ENCODE measurements at regions not wholly inside any gene's neighbourhood (a gene's known extent, or its start where the extent isn't known, plus 50 kb on each side); places are given as distances from the start of the nearest gene placed in this dataset.
"Not testable (repeated sequence)": the region's sequence is repeated elsewhere in the genome, so short reads cannot be mapped to it uniquely, and the experiment has no call there.

DNA sequence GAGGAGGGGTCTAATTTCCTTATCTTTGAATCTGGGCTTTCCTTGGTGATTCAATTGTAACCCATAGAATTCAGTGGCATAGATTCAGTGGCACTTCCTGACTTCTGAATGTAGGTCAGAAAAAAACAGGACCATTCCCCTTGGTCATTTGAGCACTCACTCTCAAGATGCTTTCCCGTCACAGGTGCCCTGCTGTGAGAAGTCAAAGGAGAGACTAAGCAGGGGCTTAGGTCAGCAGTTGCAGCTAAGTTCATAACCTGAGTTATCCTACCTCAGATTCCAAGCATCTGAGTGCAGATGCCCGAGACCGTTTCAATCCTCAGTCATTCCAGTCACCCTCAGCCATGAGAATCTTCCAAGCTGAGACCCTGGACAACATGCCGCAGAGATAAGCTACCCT lies 506.6 kb downstream of the FRK start:
- peaks cover 4% of the 10 kb centered on the region for H3K9me3 Mint-ChIP-seq
- no peak overlapping the region for H3K27ac Mint-ChIP-seq
- no peaks in the 10 kb centered on the region for H3K36me3 Mint-ChIP-seq (ENCODE audit: low read depth)
- H3K27me3 Mint-ChIP-seq (ENCODE audit: low read depth) = no peaks in the 10 kb centered on the region
- no peaks in the 10 kb centered on the region for H3K4me1 Mint-ChIP-seq (ENCODE audit: low read depth)
- no peak overlapping the region for H3K4me3 Mint-ChIP-seq

DNA sequence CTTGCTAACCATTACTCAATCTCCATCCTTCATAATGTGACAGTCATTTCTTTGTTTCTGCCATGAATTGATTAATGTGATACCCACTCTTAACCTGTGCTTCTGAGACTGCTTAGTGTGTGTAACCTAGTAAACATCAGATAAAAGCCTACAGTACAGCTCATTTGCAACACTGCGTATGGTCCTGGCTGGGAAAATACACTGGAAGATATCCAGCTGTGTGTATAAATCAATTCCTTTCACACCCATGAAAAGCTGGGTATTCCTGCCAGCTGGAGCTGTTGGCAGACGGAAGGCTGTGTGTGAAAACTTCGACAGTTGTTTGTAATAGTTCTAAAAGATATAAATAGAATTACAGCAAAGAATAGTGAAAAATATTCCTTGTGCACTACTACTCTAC lies 509.2 kb downstream of the FRK start:
- Mint-ChIP-seq H3K4me1 (ENCODE audit: low read depth) (no peaks in the 10 kb centered on the region), H3K27ac (no peak overlapping the region), H3K4me3 (no peak overlapping the region), H3K36me3 (ENCODE audit: low read depth) (no peaks in the 10 kb centered on the region), H3K9me3 (peaks cover 12% of the 10 kb centered on the region), H3K27me3 (ENCODE audit: low read depth) (no peaks in the 10 kb centered on the region)

DNA sequence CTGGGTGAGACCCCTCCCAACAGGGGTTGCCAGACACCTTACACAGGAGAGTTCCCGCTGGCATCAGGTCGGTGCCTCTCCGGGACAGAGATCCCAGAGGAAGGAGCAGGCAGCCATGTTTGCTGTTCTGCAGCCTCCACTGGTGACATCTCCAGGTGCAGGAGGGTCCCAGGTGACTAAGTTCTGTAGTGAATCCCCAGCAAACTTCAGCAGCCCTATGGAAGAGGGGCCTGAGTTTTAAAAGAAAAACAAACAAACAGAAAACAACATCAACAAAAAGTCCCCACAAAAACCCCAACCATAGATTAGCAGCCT lies 515.1 kb downstream of the FRK start:
- peaks cover 16% of the 10 kb centered on the region for H3K9me3 Mint-ChIP-seq
- H3K27me3 Mint-ChIP-seq (ENCODE audit: low read depth) = no peaks in the 10 kb centered on the region
- no peaks in the 10 kb centered on the region for H3K4me1 Mint-ChIP-seq (ENCODE audit: low read depth)
- H3K4me3 Mint-ChIP-seq = no peak overlapping the region
- no peaks in the 10 kb centered on the region for H3K36me3 Mint-ChIP-seq (ENCODE audit: low read depth)
- H3K27ac Mint-ChIP-seq = no peak overlapping the region

DNA sequence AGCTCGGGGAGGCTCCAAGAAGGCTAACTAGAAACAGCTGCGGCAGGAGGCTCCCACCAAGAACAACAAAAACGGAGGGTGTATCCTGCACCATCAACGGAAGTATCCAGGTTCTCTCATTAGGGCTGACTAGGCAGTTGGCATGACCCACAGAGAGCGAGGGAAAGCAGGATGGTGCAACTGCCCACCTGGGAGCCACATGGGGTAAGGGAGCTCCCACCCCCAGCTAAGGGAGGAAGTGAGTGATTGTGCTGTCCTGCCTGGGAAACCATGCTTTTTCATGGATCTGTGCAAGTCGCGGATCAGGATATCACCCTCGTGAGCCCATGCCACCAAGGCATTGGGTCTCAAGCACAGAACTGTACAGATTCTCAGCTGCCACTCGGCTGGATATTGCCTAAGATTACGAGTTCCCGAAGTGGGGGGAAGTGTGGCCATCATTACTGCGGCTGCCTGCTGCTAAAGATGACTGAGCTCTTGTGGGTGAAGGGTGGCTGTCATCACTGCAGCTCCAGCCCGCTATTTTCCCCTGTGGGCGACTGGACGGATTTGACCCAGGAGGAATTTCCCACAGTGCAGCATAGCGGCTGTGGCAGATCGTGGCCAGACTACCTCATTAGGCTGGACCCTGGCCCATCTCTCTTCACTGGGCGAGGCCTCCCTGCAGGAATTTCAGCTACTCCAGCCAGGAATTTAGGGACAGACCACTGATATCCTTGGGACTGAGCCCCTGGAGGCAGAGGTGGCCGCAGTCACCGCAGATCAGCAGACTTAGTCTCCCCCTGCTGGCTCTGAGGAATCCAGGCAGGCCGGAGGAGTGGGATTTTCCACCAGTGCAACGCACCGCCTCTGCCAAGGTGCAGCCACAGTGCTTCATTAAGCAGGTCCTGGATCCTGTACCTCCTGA lies 515.7 kb downstream of the FRK start:
- Mint-ChIP-seq H3K4me3 (no peak overlapping the region), H3K9me3 (peaks cover 16% of the 10 kb centered on the region), H3K36me3 (ENCODE audit: low read depth) (no peaks in the 10 kb centered on the region), H3K4me1 (ENCODE audit: low read depth) (no peaks in the 10 kb centered on the region), H3K27me3 (ENCODE audit: low read depth) (no peaks in the 10 kb centered on the region), H3K27ac (no peak overlapping the region)

DNA sequence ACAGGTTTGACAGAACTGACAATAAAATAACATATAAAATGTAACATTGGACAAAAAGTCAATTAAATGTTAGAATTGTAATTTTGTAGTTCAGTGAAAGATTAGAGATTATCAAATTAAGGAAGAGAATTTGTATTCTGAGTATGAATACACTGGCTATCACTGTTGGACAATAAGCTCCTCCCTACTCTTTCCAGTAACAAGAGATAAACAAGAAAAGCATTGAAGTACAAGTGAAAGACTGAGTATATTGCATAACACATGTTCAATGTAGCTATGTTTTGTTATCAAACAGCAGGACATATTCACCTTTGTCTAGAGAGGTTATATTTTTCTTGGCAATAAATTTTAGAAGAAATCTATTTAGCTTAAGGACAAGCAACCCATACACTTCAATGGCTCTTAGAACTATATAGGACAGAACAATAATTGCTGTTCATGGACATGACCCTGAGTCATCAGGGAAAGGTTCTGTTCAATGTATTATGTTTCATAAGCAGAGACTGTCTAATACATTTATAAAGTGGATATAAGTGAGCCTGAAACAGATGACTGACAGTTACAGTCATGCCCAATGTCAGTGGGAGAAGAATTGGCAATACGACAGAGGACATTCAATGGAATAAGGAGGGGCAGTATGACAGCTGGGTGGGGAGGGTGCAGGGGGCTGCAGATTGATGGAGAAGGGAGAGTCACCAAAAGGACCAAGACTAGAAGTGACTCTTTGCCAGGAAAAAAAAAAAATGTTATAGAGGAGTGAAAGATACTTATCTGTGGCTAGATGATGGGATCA lies 520.4 kb downstream of the FRK start:
- Mint-ChIP-seq H3K27me3 (ENCODE audit: low read depth) (no peaks in the 10 kb centered on the region), H3K4me1 (ENCODE audit: low read depth) (no peaks in the 10 kb centered on the region), H3K4me3 (no peak overlapping the region), H3K27ac (no peak overlapping the region), H3K36me3 (ENCODE audit: low read depth) (no peaks in the 10 kb centered on the region), H3K9me3 (peaks cover 13% of the 10 kb centered on the region)

DNA sequence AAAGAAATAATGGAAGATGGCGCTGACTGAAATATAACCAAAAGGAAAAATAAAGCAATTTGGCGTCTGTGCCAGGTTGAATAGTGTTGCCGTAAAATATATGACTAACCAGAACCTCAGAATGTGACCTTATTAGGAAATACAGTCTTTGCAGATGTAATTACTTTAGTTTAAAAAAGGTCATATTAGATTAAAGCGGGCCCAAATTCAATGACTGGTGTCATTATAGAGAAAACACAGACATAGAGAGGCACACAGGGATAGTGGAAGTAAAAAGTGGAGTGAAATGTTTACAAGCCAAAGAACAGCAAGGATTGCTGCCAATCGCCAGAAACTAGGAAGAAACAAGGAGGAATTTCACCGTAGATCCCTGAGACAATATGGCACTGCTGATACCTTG lies 521.2 kb downstream of the FRK start:
- H3K27me3 Mint-ChIP-seq (ENCODE audit: low read depth) = no peaks in the 10 kb centered on the region
- no peaks in the 10 kb centered on the region for H3K4me1 Mint-ChIP-seq (ENCODE audit: low read depth)
- no peak overlapping the region for H3K4me3 Mint-ChIP-seq
- H3K27ac Mint-ChIP-seq = no peak overlapping the region
- peaks cover 13% of the 10 kb centered on the region for H3K9me3 Mint-ChIP-seq
- H3K36me3 Mint-ChIP-seq (ENCODE audit: low read depth) = no peaks in the 10 kb centered on the region

DNA sequence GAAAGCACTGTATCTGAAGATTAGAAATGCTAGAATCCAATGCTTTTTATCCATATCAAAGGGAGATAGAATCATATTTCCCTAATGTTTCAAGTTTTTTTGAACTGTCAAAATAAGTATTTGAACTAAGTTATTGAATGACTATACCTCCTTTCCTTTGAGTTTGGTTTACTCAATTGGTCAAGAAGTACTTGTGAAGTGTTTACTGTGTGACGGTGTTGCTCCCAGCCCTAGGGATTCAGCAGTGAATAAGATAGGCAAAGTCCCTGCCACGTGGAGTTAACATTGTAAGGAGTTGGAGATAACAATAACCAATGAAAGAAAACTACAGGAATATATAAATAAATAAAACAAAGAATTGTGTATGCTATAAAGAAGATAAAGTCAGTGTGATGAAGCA lies 535.9 kb downstream of the FRK start:
- Mint-ChIP-seq H3K27me3 (ENCODE audit: low read depth) (no peaks in the 10 kb centered on the region), H3K36me3 (ENCODE audit: low read depth) (no peaks in the 10 kb centered on the region), H3K4me3 (no peak overlapping the region), H3K4me1 (ENCODE audit: low read depth) (no peaks in the 10 kb centered on the region), H3K9me3 (peaks cover 20% of the 10 kb centered on the region), H3K27ac (no peak overlapping the region)

DNA sequence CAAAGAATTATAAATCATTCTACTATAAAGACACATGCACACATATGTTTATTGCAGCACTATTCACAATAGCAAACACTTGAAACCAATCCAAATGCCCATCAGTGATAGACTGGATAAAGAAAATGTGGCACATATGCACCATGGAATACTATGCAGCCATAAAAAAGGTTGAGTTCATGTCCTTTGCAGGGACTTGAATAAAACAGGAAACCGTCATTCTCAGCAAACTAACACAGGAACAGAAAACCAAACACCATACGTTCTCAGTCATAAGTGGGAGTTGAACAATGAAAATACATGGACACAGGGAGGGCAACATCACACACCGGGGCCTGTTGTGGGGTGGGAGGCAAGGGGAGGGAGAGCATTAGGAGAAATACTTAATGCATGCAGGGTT lies 538.9 kb downstream of the FRK start:
- not testable (repeated sequence) for H3K27me3 Mint-ChIP-seq (ENCODE audit: low read depth); H3K4me1 Mint-ChIP-seq (ENCODE audit: low read depth)

DNA sequence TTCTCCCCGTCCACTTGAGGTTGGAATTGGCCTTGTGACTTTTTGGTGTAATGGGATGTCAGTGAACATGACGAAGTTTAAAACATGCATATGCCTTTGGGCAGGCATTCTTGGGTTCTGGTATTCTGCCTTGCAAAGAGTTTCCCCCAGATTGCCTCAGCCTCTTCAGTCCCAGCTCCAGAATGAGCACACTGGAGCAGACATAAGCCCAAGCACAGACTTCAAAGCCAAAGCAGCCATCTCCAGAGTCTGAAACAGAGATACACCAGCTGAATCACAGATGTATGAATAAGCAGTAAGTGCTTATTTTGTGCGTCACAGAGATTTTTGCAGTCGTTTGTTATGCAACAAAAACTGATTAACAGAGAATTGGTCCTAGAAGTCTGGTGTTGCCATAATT lies 546.0 kb downstream of the FRK start:
- no peak overlapping the region for H3K4me3 Mint-ChIP-seq
- no peaks in the 10 kb centered on the region for H3K27me3 Mint-ChIP-seq (ENCODE audit: low read depth)
- peaks cover 9% of the 10 kb centered on the region for H3K9me3 Mint-ChIP-seq
- H3K36me3 Mint-ChIP-seq (ENCODE audit: low read depth) = no peaks in the 10 kb centered on the region
- no peak overlapping the region for H3K27ac Mint-ChIP-seq
- no peaks in the 10 kb centered on the region for H3K4me1 Mint-ChIP-seq (ENCODE audit: low read depth)

More for the DNA sequence above, 538.9 kb downstream of the FRK start:
- peaks cover 27% of the 10 kb centered on the region for H3K9me3 Mint-ChIP-seq
- H3K27ac Mint-ChIP-seq; H3K4me3 Mint-ChIP-seq; H3K36me3 Mint-ChIP-seq (ENCODE audit: low read depth): not testable (repeated sequence)

DNA sequence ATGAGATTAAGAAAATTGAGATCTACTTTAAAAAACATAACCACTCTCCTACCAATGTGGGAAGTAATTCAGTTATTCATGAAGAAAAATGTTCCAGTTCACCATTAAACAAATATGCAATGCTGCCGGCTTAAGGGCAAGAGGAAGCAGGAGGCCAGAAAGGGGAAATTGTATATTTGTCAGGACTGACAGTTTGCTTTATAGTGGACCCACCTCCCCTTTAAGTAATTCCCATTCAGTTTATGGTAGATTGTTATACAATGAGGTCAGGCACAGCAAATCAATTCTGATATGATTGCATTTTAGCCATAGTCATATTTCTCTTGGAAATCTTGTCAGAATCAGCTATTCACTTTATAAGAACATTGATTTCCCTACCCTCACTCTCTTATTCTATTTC lies 547.8 kb downstream of the FRK start:
- H3K27me3 Mint-ChIP-seq (ENCODE audit: low read depth) = no peaks in the 10 kb centered on the region
- no peaks in the 10 kb centered on the region for H3K36me3 Mint-ChIP-seq (ENCODE audit: low read depth)
- no peaks in the 10 kb centered on the region for H3K4me1 Mint-ChIP-seq (ENCODE audit: low read depth)
- H3K4me3 Mint-ChIP-seq = no peak overlapping the region
- H3K9me3 Mint-ChIP-seq = no peaks in the 10 kb centered on the region
- H3K27ac Mint-ChIP-seq = no peak overlapping the region

DNA sequence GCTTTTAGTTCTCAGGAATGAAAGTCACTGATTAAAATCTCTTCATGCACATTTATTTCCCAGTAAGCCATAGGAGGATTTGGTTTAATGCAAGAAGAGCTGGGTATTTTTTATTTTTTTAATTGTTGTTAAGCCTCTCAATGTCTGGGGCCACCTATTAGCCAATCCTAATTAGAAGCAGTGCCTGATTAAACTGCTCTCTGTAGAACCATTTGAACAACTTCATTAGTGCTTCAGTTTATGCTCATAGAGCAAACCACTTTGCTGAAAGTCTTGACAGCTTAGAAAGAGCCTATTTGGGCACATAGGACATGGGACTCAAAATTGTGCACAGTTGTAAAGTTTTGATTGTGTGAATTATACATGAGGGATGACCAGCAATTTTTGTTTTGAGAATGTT lies 548.9 kb downstream of the FRK start:
- H3K36me3 Mint-ChIP-seq (ENCODE audit: low read depth) = no peaks in the 10 kb centered on the region
- no peaks in the 10 kb centered on the region for H3K4me1 Mint-ChIP-seq (ENCODE audit: low read depth)
- H3K27ac Mint-ChIP-seq = no peak overlapping the region
- H3K9me3 Mint-ChIP-seq = no peaks in the 10 kb centered on the region
- no peaks in the 10 kb centered on the region for H3K27me3 Mint-ChIP-seq (ENCODE audit: low read depth)
- H3K4me3 Mint-ChIP-seq = no peak overlapping the region

DNA sequence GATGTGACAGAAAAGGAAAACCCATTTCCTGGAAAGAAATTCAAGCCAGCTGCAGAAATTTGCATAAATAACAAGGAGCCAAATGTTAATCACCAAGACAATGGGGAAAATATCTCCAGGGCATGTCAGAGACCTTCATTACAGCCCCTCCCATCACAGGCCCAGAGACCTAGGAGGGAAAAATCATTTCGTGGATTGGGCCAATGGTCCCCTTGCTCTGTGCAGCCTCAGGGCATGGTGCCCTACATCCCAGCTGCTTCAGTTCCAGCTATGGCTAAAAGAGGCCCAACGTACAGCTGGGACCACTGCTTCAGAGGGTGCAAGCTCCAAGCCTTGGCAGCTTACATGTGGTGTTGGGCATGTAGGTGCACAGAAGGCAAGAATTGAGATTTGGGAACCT lies 558.3 kb downstream of the FRK start:
- not testable (repeated sequence) for H3K27ac Mint-ChIP-seq; H3K27me3 Mint-ChIP-seq (ENCODE audit: low read depth); H3K9me3 Mint-ChIP-seq; H3K4me1 Mint-ChIP-seq (ENCODE audit: low read depth); H3K36me3 Mint-ChIP-seq (ENCODE audit: low read depth); H3K4me3 Mint-ChIP-seq

DNA sequence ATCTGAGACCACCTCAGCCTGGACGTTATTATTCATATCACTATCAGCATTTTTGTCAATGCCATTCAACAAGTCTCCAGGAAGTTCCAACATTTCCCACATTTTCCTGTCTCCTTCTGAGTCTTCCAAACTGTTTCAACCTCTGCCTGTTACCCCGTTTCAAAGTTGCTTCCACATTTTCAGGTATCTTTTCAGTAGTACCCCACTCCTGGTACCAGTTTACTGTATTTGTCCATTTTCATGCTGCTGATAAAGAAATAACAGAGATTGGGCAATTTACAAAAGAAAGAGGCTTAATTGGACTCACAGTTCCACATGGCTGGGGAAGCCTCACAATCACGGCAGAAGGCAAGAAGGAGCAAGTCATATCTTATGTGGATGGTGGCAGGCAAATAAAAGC lies 565.5 kb downstream of the FRK start:
- no peaks in the 10 kb centered on the region for H3K4me1 Mint-ChIP-seq (ENCODE audit: low read depth)
- no peak overlapping the region for H3K4me3 Mint-ChIP-seq
- no peaks in the 10 kb centered on the region for H3K27me3 Mint-ChIP-seq (ENCODE audit: low read depth)
- H3K36me3 Mint-ChIP-seq (ENCODE audit: low read depth) = no peaks in the 10 kb centered on the region
- H3K27ac Mint-ChIP-seq = no peak overlapping the region
- H3K9me3 Mint-ChIP-seq = peaks cover 4% of the 10 kb centered on the region

DNA sequence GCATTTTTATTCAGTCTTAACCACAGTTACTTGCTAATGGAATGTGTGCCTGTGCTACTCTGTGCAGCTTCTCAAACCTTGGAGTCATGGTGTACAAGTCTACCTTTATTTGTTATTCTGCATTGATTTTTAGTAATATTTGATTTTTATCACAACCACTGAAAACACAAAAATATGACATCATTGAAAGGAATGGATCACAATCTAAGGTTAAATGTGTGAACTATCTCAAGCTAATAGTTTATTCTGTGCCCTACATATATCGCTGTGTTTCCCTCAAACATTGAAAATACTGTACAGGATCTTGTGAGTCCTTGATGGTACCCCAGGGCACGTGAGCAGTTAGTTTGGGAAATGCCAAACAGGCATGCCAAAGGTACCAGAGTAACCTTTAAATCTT lies 573.4 kb downstream of the FRK start:
- Mint-ChIP-seq H3K4me3 (no peak overlapping the region), H3K27ac (no peak overlapping the region), H3K4me1 (ENCODE audit: low read depth) (no peaks in the 10 kb centered on the region), H3K27me3 (ENCODE audit: low read depth) (no peaks in the 10 kb centered on the region), H3K9me3 (no peaks in the 10 kb centered on the region), H3K36me3 (ENCODE audit: low read depth) (no peaks in the 10 kb centered on the region)

DNA sequence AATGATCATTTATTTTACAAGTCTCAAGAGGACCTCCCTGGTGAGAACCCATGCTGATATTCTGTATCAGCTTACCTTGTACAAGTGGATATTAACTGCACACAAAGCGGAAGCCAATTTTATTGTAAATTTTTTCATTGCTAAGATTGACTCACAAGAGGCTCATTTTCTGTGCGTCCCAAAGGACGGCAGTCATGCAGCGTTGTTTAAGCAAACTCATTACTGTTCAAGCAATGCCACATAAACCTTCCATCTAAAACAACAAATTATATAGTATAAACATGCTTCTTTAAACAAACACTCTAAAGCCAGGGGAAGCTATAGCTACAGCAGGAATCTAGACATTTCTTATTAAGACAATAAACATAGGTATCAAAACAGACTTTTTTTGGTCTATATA lies 575.3 kb downstream of the FRK start:
- H3K27ac Mint-ChIP-seq = no peak overlapping the region
- no peaks in the 10 kb centered on the region for H3K9me3 Mint-ChIP-seq
- no peak overlapping the region for H3K4me3 Mint-ChIP-seq
- H3K4me1 Mint-ChIP-seq (ENCODE audit: low read depth) = no peaks in the 10 kb centered on the region
- H3K36me3 Mint-ChIP-seq (ENCODE audit: low read depth) = no peaks in the 10 kb centered on the region
- H3K27me3 Mint-ChIP-seq (ENCODE audit: low read depth) = no peaks in the 10 kb centered on the region

Data from T-helper 1 cell treated with Interleukin-12 subunit alpha and Interleukin-12 subunit beta and Interleukin-4 antibody, amounts not matched to agents 30 μg/mL and 1 μg/mL, for 36 hours (primary cell).